SK-N-SH (cell line): ENCODE measurements at regions not wholly inside any gene's neighbourhood (a gene's known extent, or its start where the extent isn't known, plus 50 kb on each side); places are given as distances from the start of the nearest gene placed in this dataset.

ENCODE experiments used
- CTCF ChIP-seq: fragments of 200-600 bp; sonication (generic); IDR thresholded peaks from 2 replicates; pipeline ENCODE4 v1.6.1; 2017; ENCODE audit warnings: antibody characterized with exemption, mild to moderate bottlenecking, moderate library complexity
- EP300 ChIP-seq, 2 experiments: IDR thresholded peaks; 2 replicates each; pipeline versions ENCODE4 v1.4.0 to v1.6.1; 2012; ENCODE audit warnings: borderline replicate concordance in 1 of 2, low read depth in 1 of 2, low read length in 1 of 2
- IRF3 ChIP-seq: fragments of 150-350 bp; IDR thresholded peaks from 2 replicates; pipeline ENCODE4 v1.6.1; 2016; ENCODE audit warnings: mild to moderate bottlenecking, low read depth, low read length
- JUND ChIP-seq: IDR thresholded peaks from 2 replicates; pipeline ENCODE4 v1.4.0; 2012
- MAX ChIP-seq: IDR thresholded peaks from 2 replicates; pipeline ENCODE4 v1.4.0; 2012; ENCODE audit warnings: low read depth
- MXI1 ChIP-seq: IDR thresholded peaks from 2 replicates; pipeline ENCODE4 v1.6.1; 2012; ENCODE audit warnings: mild to moderate bottlenecking, low read depth, low read length, improper control_type of control experiment
- NRF1 ChIP-seq: IDR thresholded peaks from 2 replicates; pipeline ENCODE4 v1.6.1; 2012; ENCODE audit warnings: low read depth, mild to moderate bottlenecking, low read length
- PBX3 ChIP-seq: IDR thresholded peaks from 2 replicates; pipeline ENCODE4; 2012
- POLR2AphosphoS5 ChIP-seq: IDR thresholded peaks from 2 replicates; pipeline ENCODE4 v1.6.1; 2012; ENCODE audit warnings: low read depth, low read length
- RAD21 ChIP-seq: IDR thresholded peaks from 2 replicates; pipeline ENCODE4 v1.6.1; 2012; ENCODE audit warnings: mild to moderate bottlenecking, low read length
- SMC3 ChIP-seq: IDR thresholded peaks from 2 replicates; pipeline ENCODE4 v1.6.1; 2012; ENCODE audit warnings: low read depth, low read length, improper control_type of control experiment
- TCF12 ChIP-seq: IDR thresholded peaks from 2 replicates; pipeline ENCODE4 v1.4.0; 2012
- USF2 ChIP-seq: fragments of 150-350 bp; IDR thresholded peaks from 2 replicates; pipeline ENCODE4 v1.6.1; 2017; ENCODE audit warnings: antibody characterized with exemption, low read length, low read depth, borderline replicate concordance

GRCh38 chrX:125248931-125249330 lies 70.7 kb upstream of the TEX13C start:
- TF ChIP-seq POLR2AphosphoS5 (no peak), CTCF (no peak), MXI1 (no peak), SMC3 (no peak), RAD21 (no peak), PBX3 (no peak), TCF12 (no peak), MAX (no peak), EP300 (IDR thresholded peaks at IDR 0.05; ENCODE audit: borderline replicate concordance in 1 of 2, low read depth in 1 of 2, low read length in 1 of 2) (no peak), IRF3 (no peak), NRF1 (no peak), USF2 (no peak), JUND (no peak)
